ENCODE measurements at regions not wholly inside any gene's neighbourhood (a gene's known extent, or its start where the extent isn't known, plus 50 kb on each side); places are given as distances from the start of the nearest gene placed in this dataset.

DNA sequence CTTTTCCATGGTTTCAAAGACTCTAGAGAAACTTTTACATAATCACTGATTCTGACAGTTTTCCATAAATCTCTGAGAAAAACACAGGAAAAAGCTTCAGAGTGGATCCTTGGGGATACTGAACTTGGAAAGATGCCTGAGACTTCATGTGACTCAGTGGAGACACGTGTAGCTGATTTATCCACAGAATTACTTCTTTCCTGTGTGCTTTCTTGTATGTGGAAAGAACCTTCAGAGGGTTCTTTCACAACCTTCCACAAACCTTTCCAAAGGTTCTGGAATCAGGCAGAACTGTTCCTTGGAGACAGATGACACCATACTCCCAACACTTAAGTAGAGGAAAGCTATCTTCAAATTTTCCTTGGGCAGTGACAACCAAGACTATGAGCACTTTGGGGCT lies 207.2 kb downstream of the RND3 start:
- no peak for DNase-seq (ENCODE audit: low spot score)
- Mint-ChIP-seq H3K4me1 (ENCODE audit: unreplicated experiment) (peaks cover 16% of the 10 kb centered on the region), H3K4me3 (ENCODE audit: unreplicated experiment) (no peak overlapping the region), H3K36me3 (ENCODE audit: low read depth, unreplicated experiment) (peaks cover 19% of the 10 kb centered on the region), H3K27ac (ENCODE audit: unreplicated experiment) (no peak overlapping the region), H3K27me3 (ENCODE audit: unreplicated experiment) (peaks cover 2% of the 10 kb centered on the region), H3K9me3 (ENCODE audit: unreplicated experiment) (peaks cover 14% of the 10 kb centered on the region)
- TF ChIP-seq, protein P1, sequence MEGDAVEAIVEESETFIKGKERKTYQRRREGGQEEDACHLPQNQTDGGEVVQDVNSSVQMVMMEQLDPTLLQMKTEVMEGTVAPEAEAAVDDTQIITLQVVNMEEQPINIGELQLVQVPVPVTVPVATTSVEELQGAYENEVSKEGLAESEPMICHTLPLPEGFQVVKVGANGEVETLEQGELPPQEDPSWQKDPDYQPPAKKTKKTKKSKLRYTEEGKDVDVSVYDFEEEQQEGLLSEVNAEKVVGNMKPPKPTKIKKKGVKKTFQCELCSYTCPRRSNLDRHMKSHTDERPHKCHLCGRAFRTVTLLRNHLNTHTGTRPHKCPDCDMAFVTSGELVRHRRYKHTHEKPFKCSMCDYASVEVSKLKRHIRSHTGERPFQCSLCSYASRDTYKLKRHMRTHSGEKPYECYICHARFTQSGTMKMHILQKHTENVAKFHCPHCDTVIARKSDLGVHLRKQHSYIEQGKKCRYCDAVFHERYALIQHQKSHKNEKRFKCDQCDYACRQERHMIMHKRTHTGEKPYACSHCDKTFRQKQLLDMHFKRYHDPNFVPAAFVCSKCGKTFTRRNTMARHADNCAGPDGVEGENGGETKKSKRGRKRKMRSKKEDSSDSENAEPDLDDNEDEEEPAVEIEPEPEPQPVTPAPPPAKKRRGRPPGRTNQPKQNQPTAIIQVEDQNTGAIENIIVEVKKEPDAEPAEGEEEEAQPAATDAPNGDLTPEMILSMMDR (IDR thresholded peaks at IDR 0.05; ENCODE audit: unreplicated experiment), result no peak

DNA sequence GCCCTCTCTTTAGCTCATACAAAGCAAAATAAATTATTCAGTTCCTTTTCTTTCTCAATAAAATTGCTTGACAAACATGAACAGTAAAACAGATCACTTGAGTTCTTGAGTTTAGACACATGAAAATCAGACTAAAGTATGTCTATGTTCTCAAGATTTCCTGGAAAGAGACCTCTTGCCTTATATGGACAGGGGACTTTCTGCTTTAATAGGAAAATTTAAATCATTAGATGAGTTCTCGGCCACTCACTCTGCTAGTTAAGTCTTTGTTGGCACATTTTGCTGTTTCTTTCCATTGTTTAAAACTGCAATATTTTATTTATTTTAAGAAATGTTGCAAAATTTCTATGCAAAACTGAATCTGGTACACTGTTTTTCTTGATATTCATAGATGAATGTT lies 207.8 kb downstream of the RND3 start:
- peaks cover 16% of the 10 kb centered on the region for H3K4me1 Mint-ChIP-seq (ENCODE audit: unreplicated experiment)
- H3K27ac Mint-ChIP-seq (ENCODE audit: unreplicated experiment), result no peak overlapping the region

DNA sequence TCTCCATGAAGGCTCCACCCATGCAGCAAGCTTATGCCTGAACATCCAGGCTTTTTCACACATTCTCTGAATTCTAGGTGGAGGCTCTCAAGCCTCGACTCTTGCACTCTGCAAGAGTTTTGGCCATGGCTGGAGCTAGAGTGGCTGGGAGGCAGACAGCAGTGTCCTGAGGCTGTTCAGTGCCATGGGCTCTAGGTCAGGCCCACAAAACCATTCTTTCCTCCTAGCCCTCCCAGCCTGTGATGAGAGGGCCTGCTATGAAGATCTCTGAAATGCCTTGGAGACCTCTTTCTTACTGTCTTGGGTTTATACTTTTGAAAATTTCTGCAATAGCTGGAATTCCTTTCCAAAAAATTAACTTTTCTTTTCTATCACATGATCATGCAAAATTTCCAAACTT lies 210.7 kb downstream of the RND3 start:
- Mint-ChIP-seq H3K4me1 (ENCODE audit: unreplicated experiment) (peaks cover 8% of the 10 kb centered on the region), H3K27ac (ENCODE audit: unreplicated experiment) (no peak overlapping the region), H3K27me3 (ENCODE audit: unreplicated experiment) (peaks cover 2% of the 10 kb centered on the region), H3K9me3 (ENCODE audit: unreplicated experiment) (peaks cover 14% of the 10 kb centered on the region), H3K4me3 (ENCODE audit: unreplicated experiment) (no peak overlapping the region), H3K36me3 (ENCODE audit: low read depth, unreplicated experiment) (peaks cover 19% of the 10 kb centered on the region)
- TF ChIP-seq, protein P1 (IDR thresholded peaks at IDR 0.05; ENCODE audit: unreplicated experiment), result no peak
- DNase-seq (ENCODE audit: low spot score), result no peak

More for the DNA sequence above, 207.8 kb downstream of the RND3 start:
- peaks cover 2% of the 10 kb centered on the region for H3K27me3 Mint-ChIP-seq (ENCODE audit: unreplicated experiment)
- peaks cover 19% of the 10 kb centered on the region for H3K36me3 Mint-ChIP-seq (ENCODE audit: low read depth, unreplicated experiment)
- H3K9me3 Mint-ChIP-seq (ENCODE audit: unreplicated experiment), result peaks cover 14% of the 10 kb centered on the region
- no peak overlapping the region for H3K4me3 Mint-ChIP-seq (ENCODE audit: unreplicated experiment)
- TF ChIP-seq, protein P1 (IDR thresholded peaks at IDR 0.05; ENCODE audit: unreplicated experiment), result no peak
- no peak for DNase-seq (ENCODE audit: low spot score)

DNA sequence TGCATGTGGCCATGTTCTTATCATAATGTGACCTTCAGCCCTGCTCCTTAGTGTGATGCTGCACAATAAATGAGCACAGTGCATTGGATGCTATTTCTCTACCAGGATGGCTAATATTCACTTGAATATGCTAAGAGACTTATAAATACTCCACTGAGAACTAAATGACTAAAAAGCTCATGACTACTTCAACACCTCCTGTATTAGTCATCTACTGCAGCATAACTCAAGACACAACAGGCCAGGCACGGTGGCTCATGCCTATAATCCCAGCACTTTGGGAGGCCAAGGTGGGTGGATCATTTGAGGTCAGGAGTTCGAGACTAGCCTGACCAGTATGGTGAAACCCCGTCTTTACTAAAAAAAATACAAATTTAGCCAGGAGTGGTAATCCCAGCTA lies 213.4 kb downstream of the RND3 start:
- Mint-ChIP-seq H3K27ac (ENCODE audit: unreplicated experiment) (no peak overlapping the region), H3K27me3 (ENCODE audit: unreplicated experiment) (peaks cover 2% of the 10 kb centered on the region), H3K4me1 (ENCODE audit: unreplicated experiment) (no peaks in the 10 kb centered on the region), H3K36me3 (ENCODE audit: low read depth, unreplicated experiment) (peaks cover 19% of the 10 kb centered on the region), H3K4me3 (ENCODE audit: unreplicated experiment) (no peak overlapping the region), H3K9me3 (ENCODE audit: unreplicated experiment) (peaks cover 14% of the 10 kb centered on the region)
- TF ChIP-seq, protein P1 (IDR thresholded peaks at IDR 0.05; ENCODE audit: unreplicated experiment), result no peak
- no peak for DNase-seq (ENCODE audit: low spot score)

DNA sequence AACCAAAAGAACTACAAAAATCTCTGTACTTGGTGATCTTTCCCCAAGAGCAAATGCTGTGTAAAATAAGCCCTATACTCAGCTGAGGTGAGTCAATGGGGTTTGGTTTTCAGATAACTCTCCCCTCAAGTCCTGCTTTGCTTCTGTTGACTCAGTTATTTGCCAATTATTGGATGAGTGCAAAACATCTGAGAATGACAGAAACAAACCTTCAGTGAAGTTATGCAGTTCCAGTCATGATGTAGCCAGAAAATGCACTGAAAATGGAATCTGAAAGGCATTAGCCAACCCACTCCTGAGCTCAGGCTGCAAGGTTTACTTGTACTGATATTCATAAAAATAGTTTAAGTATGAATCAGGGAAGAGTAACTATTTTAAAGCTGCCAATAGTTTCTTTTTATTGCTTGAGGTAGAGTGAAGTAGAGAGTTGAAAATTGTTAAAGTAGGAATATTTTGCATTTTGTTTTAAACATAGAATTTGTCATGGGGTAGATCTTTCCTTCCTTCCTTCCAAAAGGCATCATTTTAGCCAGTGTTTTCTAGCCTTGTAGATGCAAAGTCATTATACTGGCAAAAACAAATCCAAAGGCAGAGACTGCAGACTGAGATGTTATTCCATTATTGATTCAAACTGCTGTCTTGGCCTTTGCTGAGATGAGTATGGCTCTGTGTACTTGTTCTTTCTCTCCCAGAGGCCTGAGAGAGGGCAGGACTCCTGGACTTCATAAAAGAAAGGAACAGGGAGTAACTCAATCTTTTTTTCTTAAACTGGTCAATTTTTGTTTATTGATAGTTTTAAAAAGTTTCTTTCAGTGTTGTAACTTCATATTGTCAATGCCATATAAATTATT lies 215.3 kb downstream of the RND3 start:
- no peak overlapping the region for H3K4me3 Mint-ChIP-seq (ENCODE audit: unreplicated experiment)
- H3K9me3 Mint-ChIP-seq (ENCODE audit: unreplicated experiment), result peaks cover 10% of the 10 kb centered on the region
- H3K27me3 Mint-ChIP-seq (ENCODE audit: unreplicated experiment), result no peaks in the 10 kb centered on the region
- TF ChIP-seq, protein P1 (IDR thresholded peaks at IDR 0.05; ENCODE audit: unreplicated experiment), result no peak
- peaks cover 8% of the 10 kb centered on the region for H3K4me1 Mint-ChIP-seq (ENCODE audit: unreplicated experiment)
- no peak overlapping the region for H3K27ac Mint-ChIP-seq (ENCODE audit: unreplicated experiment)
- H3K36me3 Mint-ChIP-seq (ENCODE audit: low read depth, unreplicated experiment), result peaks cover 13% of the 10 kb centered on the region
- DNase-seq (ENCODE audit: low spot score), result no peak
